Brain microvascular endothelial cell (primary cell): ENCODE measurements at regions not wholly inside any gene's neighbourhood (a gene's known extent, or its start where the extent isn't known, plus 50 kb on each side); places are given as distances from the start of the nearest gene placed in this dataset.
"Not testable (repeated sequence)": the region's sequence is repeated elsewhere in the genome, so short reads cannot be mapped to it uniquely, and the experiment has no call there.

Experiments used
- DNase-seq: peaks from one replicate; pipeline ENCODE4 v3.0.0-alpha.2; 2020
- H3K27ac ChIP-seq: fragments of 250-450 bp; sonication (Bioruptor Pico); 2 replicates; pipeline ENCODE4 v1.5.1; 2020; ENCODE audit warnings: mild to moderate bottlenecking, moderate library complexity
- H3K27me3 ChIP-seq: fragments of 250-450 bp; sonication (Bioruptor Pico); replicated peaks from 2 replicates; pipeline ENCODE4 v1.5.1; 2020; ENCODE audit warnings: mild to moderate bottlenecking
- H3K36me3 ChIP-seq: fragments of 250-450 bp; sonication (Bioruptor Pico); replicated peaks from 2 replicates; pipeline ENCODE4 v1.5.1; 2020; ENCODE audit warnings: mild to moderate bottlenecking
- H3K4me3 ChIP-seq: 2 replicates; pipeline ENCODE4 v1.5.1; 2011; ENCODE audit warnings: low read depth, mild to moderate bottlenecking, control low read depth, low read length, moderate library complexity
- in situ Hi-C: cut with HindIII; loops from 2 replicates; pipeline ENCODE4 v1.10.0; 2017; ENCODE audit warnings: low sequenced_read_pairs, low pct_ligation_motif_present
- TF ChIP-seq, protein P1 (sequence below): IDR thresholded peaks from 2 replicates; pipeline ENCODE4 v1.5.1; 2011; ENCODE audit warnings: low read depth, mild to moderate bottlenecking, moderate library complexity, low read length, control low read depth, inconsistent platforms; ENCODE audit errors: missing control alignments

DNA sequence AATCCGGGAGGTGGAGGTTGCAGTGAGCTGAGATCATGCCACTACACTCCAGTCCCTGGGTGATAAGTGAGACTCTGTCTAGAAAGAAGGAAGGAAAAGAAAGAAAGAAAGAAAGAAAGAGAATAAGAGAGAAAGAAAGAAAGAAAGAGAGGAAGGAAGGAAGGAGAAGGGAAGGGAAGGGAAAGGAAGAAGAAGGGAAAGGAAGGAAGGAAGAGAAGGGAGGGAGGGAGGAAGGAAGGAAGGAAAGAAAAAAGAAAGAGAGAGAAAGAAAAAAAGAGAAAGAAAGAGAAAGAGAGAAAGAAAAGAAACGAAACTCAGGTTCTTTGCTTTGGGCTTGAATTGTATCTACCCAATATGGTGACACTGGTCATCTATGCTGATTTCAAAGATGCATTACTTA, 102.3 kb upstream of the GATA6 start:
- Histone ChIP-seq H3K4me3 (no peak overlapping the region), H3K27ac (no peak overlapping the region), H3K36me3 (no peaks in the 10 kb centered on the region), H3K27me3 (no peaks in the 10 kb centered on the region)
- in situ Hi-C loops, result no loop called here
- no peak for DNase-seq
- TF ChIP-seq, protein P1, sequence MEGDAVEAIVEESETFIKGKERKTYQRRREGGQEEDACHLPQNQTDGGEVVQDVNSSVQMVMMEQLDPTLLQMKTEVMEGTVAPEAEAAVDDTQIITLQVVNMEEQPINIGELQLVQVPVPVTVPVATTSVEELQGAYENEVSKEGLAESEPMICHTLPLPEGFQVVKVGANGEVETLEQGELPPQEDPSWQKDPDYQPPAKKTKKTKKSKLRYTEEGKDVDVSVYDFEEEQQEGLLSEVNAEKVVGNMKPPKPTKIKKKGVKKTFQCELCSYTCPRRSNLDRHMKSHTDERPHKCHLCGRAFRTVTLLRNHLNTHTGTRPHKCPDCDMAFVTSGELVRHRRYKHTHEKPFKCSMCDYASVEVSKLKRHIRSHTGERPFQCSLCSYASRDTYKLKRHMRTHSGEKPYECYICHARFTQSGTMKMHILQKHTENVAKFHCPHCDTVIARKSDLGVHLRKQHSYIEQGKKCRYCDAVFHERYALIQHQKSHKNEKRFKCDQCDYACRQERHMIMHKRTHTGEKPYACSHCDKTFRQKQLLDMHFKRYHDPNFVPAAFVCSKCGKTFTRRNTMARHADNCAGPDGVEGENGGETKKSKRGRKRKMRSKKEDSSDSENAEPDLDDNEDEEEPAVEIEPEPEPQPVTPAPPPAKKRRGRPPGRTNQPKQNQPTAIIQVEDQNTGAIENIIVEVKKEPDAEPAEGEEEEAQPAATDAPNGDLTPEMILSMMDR, result no peak

DNA sequence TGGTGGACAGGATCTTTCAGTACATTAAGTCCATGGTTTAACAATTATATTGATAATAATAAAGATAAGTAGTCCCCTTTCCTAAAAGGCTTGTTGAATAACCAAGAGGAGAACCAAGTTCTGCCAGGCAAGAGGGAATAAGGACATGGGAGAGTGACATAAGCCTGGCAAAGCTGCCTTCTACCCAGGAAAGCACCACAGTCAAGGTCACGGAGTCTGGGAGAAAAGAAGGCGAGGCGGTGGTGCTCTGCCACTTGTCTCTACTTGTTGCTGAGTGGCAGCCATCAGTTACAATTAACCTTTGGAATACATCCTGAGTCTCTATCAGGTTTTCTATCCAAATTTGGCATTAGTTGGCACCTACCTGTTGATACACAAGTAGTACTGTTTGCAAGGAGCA, 101.7 kb upstream of the GATA6 start:
- H3K27me3 ChIP-seq, result no peaks in the 10 kb centered on the region
- H3K27ac ChIP-seq, result no peak overlapping the region
- H3K36me3 ChIP-seq, result no peaks in the 10 kb centered on the region
- DNase-seq, result no peak
- in situ Hi-C loops, result no loop called here
- TF ChIP-seq, protein P1, result no peak
- no peak overlapping the region for H3K4me3 ChIP-seq

DNA sequence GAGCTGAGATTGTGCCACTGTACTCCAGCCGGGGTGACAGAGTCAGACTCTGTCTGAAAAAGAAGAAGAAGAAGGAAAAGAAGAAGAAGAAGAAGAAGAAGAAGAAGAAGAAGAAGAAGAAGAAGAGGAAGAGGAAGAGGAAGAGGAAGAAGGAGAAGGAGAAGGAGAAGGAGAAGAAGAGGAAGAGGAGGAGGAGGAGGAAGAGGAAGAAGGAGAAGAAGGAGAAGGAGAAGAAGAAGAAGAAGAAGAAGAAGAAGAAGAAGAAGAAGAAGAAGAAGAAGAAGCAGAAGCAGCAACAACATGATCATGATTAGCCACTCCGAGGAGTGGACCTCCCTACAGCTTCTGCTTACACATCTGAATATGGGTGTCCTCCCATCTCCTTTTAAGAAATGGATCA, 100.6 kb upstream of the GATA6 start:
- H3K27ac ChIP-seq, DNase-seq, in situ Hi-C loops, H3K36me3 ChIP-seq, H3K4me3 ChIP-seq, H3K27me3 ChIP-seq: not testable (repeated sequence)

DNA sequence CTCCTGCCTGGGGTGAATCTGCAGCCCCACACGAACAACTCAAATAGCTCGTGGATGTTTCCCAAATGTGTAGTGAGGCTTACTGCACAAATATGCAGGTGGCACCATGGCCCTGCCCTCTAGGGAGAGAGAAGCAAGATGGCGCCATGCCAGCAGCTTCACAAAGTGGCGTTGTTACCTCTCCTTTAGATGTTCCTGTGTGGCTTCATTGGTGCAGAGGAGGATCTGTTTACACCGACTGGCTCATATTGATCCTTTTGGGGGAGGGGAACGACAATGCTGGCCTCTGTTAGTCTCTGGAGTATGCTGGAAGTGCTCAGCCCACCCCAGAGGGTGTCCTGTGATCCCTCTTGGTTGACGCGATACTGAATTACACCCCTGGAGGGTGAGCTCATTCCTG, 99.5 kb upstream of the GATA6 start:
- Histone ChIP-seq H3K27ac (no peak overlapping the region), H3K27me3 (no peaks in the 10 kb centered on the region), H3K36me3 (no peaks in the 10 kb centered on the region), H3K4me3 (no peak overlapping the region)
- no peak for DNase-seq
- in situ Hi-C loops, result no loop called here
- TF ChIP-seq, protein P1, result no peak

DNA sequence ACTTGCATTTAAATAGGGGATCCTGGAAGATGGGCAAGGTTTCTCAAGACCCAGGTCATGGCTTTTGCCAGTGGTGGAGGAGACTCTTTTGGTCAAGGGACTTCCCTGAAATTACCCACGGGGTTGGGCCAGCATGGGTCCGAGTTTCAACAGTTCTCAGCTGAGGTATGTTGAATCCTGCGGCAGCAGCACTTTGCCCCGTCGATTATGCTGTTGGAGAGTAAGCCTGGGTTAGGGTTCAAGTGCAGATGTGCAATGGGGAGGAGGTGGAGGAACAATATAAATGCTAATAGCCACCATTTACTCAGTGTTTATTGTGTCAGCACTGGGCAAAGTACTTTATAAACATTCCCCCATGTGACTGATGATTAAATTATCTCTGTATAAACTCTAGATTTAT, 96.0 kb upstream of the GATA6 start:
- no peak for DNase-seq
- Histone ChIP-seq H3K36me3 (no peaks in the 10 kb centered on the region), H3K4me3 (no peak overlapping the region), H3K27ac (no peak overlapping the region), H3K27me3 (no peaks in the 10 kb centered on the region)
- TF ChIP-seq, protein P1, result no peak
- in situ Hi-C loops, result no loop called here

DNA sequence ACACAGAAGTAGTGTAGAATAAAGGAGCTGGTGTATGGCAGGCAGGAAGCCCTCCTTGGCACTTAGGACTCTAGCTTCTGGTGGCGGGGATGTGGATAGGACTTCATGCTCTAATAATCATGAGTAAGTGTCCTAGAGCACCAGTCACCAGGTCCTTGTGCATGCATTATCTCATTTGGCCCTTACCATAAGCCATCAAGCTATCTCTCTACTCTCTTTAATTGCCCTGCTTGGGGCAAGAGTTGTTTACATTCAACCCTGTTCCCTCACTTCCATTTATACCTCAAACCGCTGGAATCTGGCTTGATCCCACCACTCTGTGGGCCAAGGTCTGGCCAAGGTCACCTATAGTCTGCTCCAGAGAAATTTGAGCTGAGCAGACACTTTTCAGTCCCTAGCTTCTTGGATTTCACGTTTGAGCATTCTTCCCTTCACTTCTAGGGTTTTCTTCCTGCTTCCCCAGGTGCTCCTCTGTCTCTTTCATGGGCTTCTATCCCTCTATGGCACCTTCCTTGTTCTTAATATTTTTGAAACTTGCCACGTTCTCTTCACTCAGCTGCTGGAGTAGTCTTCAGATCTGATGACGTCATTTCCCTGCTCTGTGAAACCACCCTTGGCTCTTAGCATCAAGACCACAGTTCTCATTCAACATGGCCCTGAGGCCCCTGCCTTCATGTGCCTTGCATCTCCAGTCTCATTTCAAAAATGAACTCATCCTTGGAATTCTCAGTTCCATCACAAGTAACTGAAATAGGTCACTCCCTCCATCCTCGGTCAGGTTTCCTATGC, 94.9 kb upstream of the GATA6 start:
- no peak overlapping the region for H3K4me3 ChIP-seq
- no peak for DNase-seq
- no peaks in the 10 kb centered on the region for H3K27me3 ChIP-seq
- in situ Hi-C loops, result no loop called here
- H3K27ac ChIP-seq, result no peak overlapping the region
- H3K36me3 ChIP-seq, result no peaks in the 10 kb centered on the region
- TF ChIP-seq, protein P1, result no peak
